ENCODE measurements at regions not wholly inside any gene's neighbourhood (a gene's known extent, or its start where the extent isn't known, plus 50 kb on each side); places are given as distances from the start of the nearest gene placed in this dataset.

GRCh38 chr18:25490316-25490715, 138.3 kb upstream of the ZNF521 start:
- TF ChIP-seq CTCF (IDR thresholded peaks at IDR 0.05; ENCODE audit: low read depth, low read length) = no peak
- TF ChIP-seq EZH2phosphoT487 (IDR thresholded peaks at IDR 0.05; ENCODE audit: low read depth) = no peak

Measured in OCI-LY3 (cell line).